Small intestine (tissue), 7 donors: ENCODE measurements at regions not wholly inside any gene's neighbourhood (a gene's known extent, or its start where the extent isn't known, plus 50 kb on each side); places are given as distances from the start of the nearest gene placed in this dataset.

Experiments used
- DNase-seq, 2 donors: peaks; one replicate each; pipeline versions ENCODE4 v3.0.0 to v3.0.0-alpha.2; 2013
- FAIRE-seq: peaks from 2 replicates; lab custom pipeline; 2012; peaks lifted over from hg19 to GRCh38; lab: Jason Lieb, UNC
- H3K27ac ChIP-seq, 3 donors: one replicate each; pipeline ENCODE4 v1.5.1; 2013; ENCODE audit warnings: low read length in 2 of 3, mild to moderate bottlenecking in 2 of 3, control low read depth in 1 of 3, inconsistent platforms in 1 of 3, low read depth in 1 of 3, moderate library complexity in 1 of 3
- H3K27me3 ChIP-seq, 3 donors: one replicate each; pipeline ENCODE4 v1.6.1; 2013; ENCODE audit warnings: low read length in 3 of 3, inconsistent platforms in 1 of 3; ENCODE audit not compliant: control insufficient read depth in 3 of 3, insufficient read depth in 3 of 3
- H3K36me3 ChIP-seq, 3 donors: one replicate each; pipeline ENCODE4 v1.6.1; 2013; ENCODE audit warnings: low read length in 3 of 3, inconsistent platforms in 1 of 3, low read depth in 1 of 3, mild to moderate bottlenecking in 1 of 3, moderate library complexity in 1 of 3; ENCODE audit not compliant: control insufficient read depth in 3 of 3, insufficient read depth in 2 of 3
- H3K4me1 ChIP-seq, 3 donors: one replicate each; pipeline ENCODE4 v1.6.1; 2013; ENCODE audit warnings: low read length in 2 of 3, inconsistent platforms in 1 of 3, low read depth in 1 of 3, mild to moderate bottlenecking in 1 of 3, moderate library complexity in 1 of 3; ENCODE audit not compliant: control insufficient read depth in 3 of 3, insufficient read depth in 2 of 3
- H3K4me3 ChIP-seq, 3 donors: one replicate each; pipeline ENCODE4 v1.5.1; 2013; ENCODE audit warnings: low read length in 3 of 3, control low read depth in 1 of 3, inconsistent platforms in 1 of 3, low read depth in 1 of 3, mild to moderate bottlenecking in 1 of 3, moderate library complexity in 1 of 3
- H3K9me3 ChIP-seq, 2 donors: one replicate each; pipeline ENCODE4 v1.6.1; 2013; ENCODE audit warnings: low read depth in 1 of 2, low read length in 1 of 2; ENCODE audit not compliant: control insufficient read depth in 2 of 2, insufficient read depth in 1 of 2
- WGBS, 3 donors: extraction: QIAGEN DNeasy Blood & Tissue Kit; methylation state at CpG; one replicate each; pipeline ENCODE4 v1.1.7; 2013; 5-methylcytosine and 5-hydroxymethylcytosine counted together
- donor health status: healthy with polysubstance abuse.
- donor health status: control.
- donor health status: control.
- donor health status: Bipolar disorder and iron deficiency.
- donor health status: healthy.

DNA sequence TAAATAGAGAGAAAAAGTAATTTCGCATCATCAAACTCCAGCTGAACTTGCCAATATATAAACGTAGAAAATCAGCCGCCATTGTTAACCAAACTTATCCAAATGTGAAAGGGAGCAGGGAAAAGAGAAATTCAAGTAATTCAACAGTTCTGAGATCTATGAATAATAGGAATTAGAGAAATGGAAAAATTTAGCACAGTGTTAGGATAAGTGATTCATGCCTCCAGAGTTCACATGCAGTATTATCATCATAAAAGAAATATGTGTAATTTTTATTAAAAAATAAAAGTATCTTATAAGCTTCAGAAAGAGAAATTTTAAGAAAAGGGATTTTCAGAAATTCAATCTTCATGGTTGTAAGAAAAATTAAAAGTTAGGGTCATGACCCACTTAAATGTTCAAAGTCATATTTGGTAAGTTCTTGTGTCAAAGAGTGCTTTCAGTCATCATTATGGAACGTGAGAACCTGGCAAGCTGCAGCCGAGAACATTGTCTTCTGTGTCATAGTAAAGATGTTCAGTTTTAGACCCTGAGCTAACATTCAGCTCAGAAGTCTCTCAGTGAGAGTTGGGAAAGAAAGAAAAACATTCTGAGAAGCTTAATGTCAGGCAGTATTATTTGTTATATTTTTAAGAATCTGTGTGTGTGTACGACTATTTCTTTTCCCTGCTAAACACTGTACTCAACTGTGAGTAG, 414.3 kb upstream of the RGPD4 start:
- DNase-seq (no peak), FAIRE-seq (no peak)
- Histone ChIP-seq H3K4me3 (no peak overlapping the region), H3K27ac (no peak overlapping the region), H3K9me3 (no peaks in the 10 kb centered on the region), H3K4me1 (no peaks in the 10 kb centered on the region), H3K27me3 (no peaks in the 10 kb centered on the region), H3K36me3 (no peaks in the 10 kb centered on the region)
- WGBS, 3 donors, result 76 to 88% (median 83%) methylated on average over 6 of the region's 6 CpGs

GRCh38 chr2:107412981-107413380, 413.7 kb upstream of the RGPD4 start:
- FAIRE-seq, result no peak
- Histone ChIP-seq H3K4me3 (no peak overlapping the region), H3K27ac (no peak overlapping the region), H3K4me1 (no peaks in the 10 kb centered on the region), H3K36me3 (no peaks in the 10 kb centered on the region), H3K27me3 (no peaks in the 10 kb centered on the region), H3K9me3 (no peaks in the 10 kb centered on the region)
- no peak for DNase-seq
- 77 to 83% (median 79%) methylated on average over 2 of the region's 2 CpGs for WGBS, 3 donors

- no peaks in the 10 kb centered on the region for H3K36me3 ChIP-seq
- no peaks in the 10 kb centered on the region for H3K4me1 ChIP-seq
- H3K4me3 ChIP-seq, result no peak overlapping the region
- H3K27ac ChIP-seq, result no peak overlapping the region
- H3K9me3 ChIP-seq, result no peaks in the 10 kb centered on the region
- no peaks in the 10 kb centered on the region for H3K27me3 ChIP-seq
- 74 to 78% (median 76%) methylated on average over 4 of the region's 4 CpGs for WGBS, 3 donors
- no peak for DNase-seq
- no peak for FAIRE-seq
These were observed 412.3 kb upstream of the RGPD4 start for GRCh38 chr2:107414376-107414775.

GRCh38 chr2:107418708-107419107, 408.0 kb upstream of the RGPD4 start:
- 21 to 35% (median 23%) methylated on average over 3 of the region's 3 CpGs for WGBS, 3 donors
- FAIRE-seq (no peak), DNase-seq (no peak)
- H3K4me1 ChIP-seq, result no peaks in the 10 kb centered on the region
- H3K36me3 ChIP-seq, result no peaks in the 10 kb centered on the region
- no peak overlapping the region for H3K27ac ChIP-seq
- no peak overlapping the region for H3K4me3 ChIP-seq
- no peaks in the 10 kb centered on the region for H3K27me3 ChIP-seq
- no peaks in the 10 kb centered on the region for H3K9me3 ChIP-seq

DNA sequence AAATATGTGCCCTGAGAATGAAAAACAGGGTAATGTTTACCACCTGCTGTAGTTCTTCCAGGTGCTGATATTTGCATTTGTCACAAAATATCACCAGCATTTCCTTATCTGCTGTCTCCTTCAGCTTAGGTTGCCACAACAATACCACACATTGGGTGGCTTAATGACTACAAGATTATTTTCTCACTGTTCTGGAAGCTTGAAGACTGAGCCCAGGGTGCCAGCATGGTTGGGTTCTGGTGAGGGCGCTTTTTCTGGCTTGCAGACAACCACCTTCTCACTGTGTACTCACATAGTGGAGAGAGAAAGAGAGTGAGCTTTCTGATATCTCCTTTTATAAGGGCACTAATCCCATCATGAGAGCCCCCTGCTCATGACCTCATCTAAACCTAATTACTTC, 407.5 kb upstream of the RGPD4 start:
- DNase-seq (no peak), FAIRE-seq (no peak)
- no peaks in the 10 kb centered on the region for H3K4me1 ChIP-seq
- H3K36me3 ChIP-seq, result no peaks in the 10 kb centered on the region
- H3K4me3 ChIP-seq, result no peak overlapping the region
- no peaks in the 10 kb centered on the region for H3K27me3 ChIP-seq
- no peak overlapping the region for H3K27ac ChIP-seq
- 55 to 85% (median 73%) methylated on average over 1 of the region's 1 CpG for WGBS, 3 donors
- H3K9me3 ChIP-seq, result no peaks in the 10 kb centered on the region

DNA sequence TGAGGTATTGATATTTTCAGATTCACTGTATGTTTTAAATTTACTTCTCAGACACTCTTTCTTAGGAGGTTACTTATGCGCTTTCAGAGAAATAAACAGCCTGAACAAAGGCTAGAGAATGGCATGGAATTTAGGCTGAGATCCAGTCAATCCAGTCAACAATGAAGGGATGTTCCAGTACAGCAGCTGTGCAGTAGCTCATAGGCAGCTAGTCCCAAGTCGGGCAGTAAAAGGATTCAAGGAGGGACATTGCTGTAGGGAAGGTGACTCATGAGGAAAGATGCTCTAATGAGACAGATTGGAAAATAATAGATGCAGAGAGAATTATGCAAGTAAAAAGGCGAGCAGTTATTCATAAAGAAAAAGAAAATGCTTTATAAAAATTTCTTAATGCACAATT, 397.9 kb upstream of the RGPD4 start:
- Histone ChIP-seq H3K4me1 (no peaks in the 10 kb centered on the region), H3K27me3 (no peaks in the 10 kb centered on the region), H3K4me3 (no peak overlapping the region), H3K27ac (no peak overlapping the region), H3K9me3 (peaks cover 0 to 3% of the 10 kb centered on the region in 2 donors), H3K36me3 (no peaks in the 10 kb centered on the region)
- DNase-seq, result no peak
- 74 to 85% (median 78%) methylated on average over 3 of the region's 3 CpGs for WGBS, 3 donors
- no peak for FAIRE-seq

GRCh38 chr2:107430006-107430405, 396.7 kb upstream of the RGPD4 start:
- peaks cover 0 to 3% of the 10 kb centered on the region in 2 donors for H3K9me3 ChIP-seq
- H3K27ac ChIP-seq, result no peak overlapping the region
- H3K27me3 ChIP-seq, result no peaks in the 10 kb centered on the region
- no peak for FAIRE-seq
- 83 to 97% (median 86%) methylated on average over 1 of the region's 1 CpG for WGBS, 3 donors
- no peak overlapping the region for H3K4me3 ChIP-seq
- no peaks in the 10 kb centered on the region for H3K36me3 ChIP-seq
- no peaks in the 10 kb centered on the region for H3K4me1 ChIP-seq
- DNase-seq, result no peak

- Histone ChIP-seq H3K36me3 (no peaks in the 10 kb centered on the region), H3K4me3 (no peak overlapping the region), H3K27me3 (no peaks in the 10 kb centered on the region), H3K27ac (no peak overlapping the region), H3K4me1 (no peaks in the 10 kb centered on the region), H3K9me3 (peaks cover 0 to 3% of the 10 kb centered on the region in 2 donors)
- FAIRE-seq (no peak), DNase-seq (no peak)
- 74 to 84% (median 83%) methylated on average over 10 of the region's 10 CpGs for WGBS, 3 donors
These were observed 396.0 kb upstream of the RGPD4 start for GRCh38 chr2:107430596-107431266.
